Transverse colon (tissue), 3 donors: ENCODE measurements at regions not wholly inside any gene's neighbourhood (a gene's known extent, or its start where the extent isn't known, plus 50 kb on each side); places are given as distances from the start of the nearest gene placed in this dataset.

Experiments used
- CTCF ChIP-seq, 5 experiments: fragments of 200-600 bp in 3 of 5; fragments of 450-650 bp in 2 of 5; sonication (generic) in 3 of 5; IDR thresholded peaks; 1 replicate in 2 of 5; 2 replicates in 3 of 5; pipeline ENCODE4 v1.5.1; 2016 to 2017; ENCODE audit warnings: antibody characterized with exemption in 5 of 5, inconsistent platforms in 3 of 5, mild to moderate bottlenecking in 2 of 5, moderate library complexity in 1 of 5
- EP300 ChIP-seq: sonication (generic); formaldehyde crosslinking; IDR thresholded peaks from one replicate; pipeline ENCODE4 v1.6.1; 2017; ENCODE audit warnings: antibody characterized with exemption, low read depth
- POLR2A ChIP-seq: fragments of 450-650 bp; IDR thresholded peaks from one replicate; pipeline ENCODE4 v1.6.1; 2016; ENCODE audit warnings: antibody characterized with exemption, mild to moderate bottlenecking, moderate library complexity

DNA sequence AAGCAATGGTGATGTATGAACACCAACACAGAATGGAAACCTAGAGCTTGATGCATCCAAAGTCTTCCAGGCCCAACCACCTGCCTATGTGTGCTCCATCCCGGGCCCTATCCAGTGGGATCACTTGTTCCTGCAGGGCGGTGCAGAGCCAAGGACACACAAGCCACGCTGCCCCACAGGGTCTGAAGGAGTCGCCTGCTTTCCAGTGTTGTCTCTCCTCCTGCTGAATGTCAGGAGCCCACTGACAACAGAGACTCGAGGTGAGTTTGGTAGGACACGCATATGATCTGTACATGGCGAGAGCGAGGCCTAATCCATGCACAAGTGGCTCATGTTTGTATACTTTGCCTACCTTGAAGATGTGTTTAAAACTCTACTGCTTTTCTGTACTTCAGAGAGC is 70.9 kb upstream of the FHL2 start:
- TF ChIP-seq CTCF (IDR thresholded peaks at IDR 0.05) (no peak), EP300 (no peak), POLR2A (no peak)
